ENCODE measurements at regions not wholly inside any gene's neighbourhood (a gene's known extent, or its start where the extent isn't known, plus 50 kb on each side); places are given as distances from the start of the nearest gene placed in this dataset.

GRCh38 chr21:16421965-16422364 is 692.2 kb downstream of the USP25 start:
- no peaks in the 10 kb centered on the region for H3K9me3 ChIP-seq (ENCODE audit: severe bottlenecking)
- DNase-seq: no peak
- no peak overlapping the region for H3K4me3 ChIP-seq (ENCODE audit: low read depth, low read length)
- no peak for TF ChIP-seq CTCF (IDR thresholded peaks at IDR 0.05; ENCODE audit: low read depth, low read length)
- H3K27me3 ChIP-seq (ENCODE audit: insufficient read depth, low read depth, severe bottlenecking): peaks cover 14% of the 10 kb centered on the region
- H3K27ac ChIP-seq: no peak overlapping the region
- H3K36me3 ChIP-seq: no peaks in the 10 kb centered on the region

- Histone ChIP-seq H3K4me3 (ENCODE audit: low read depth, low read length) (no peak overlapping the region), H3K27me3 (ENCODE audit: insufficient read depth, low read depth, severe bottlenecking) (peaks cover 14% of the 10 kb centered on the region), H3K27ac (no peak overlapping the region), H3K9me3 (ENCODE audit: severe bottlenecking) (no peaks in the 10 kb centered on the region), H3K36me3 (no peaks in the 10 kb centered on the region)
- no peak for TF ChIP-seq CTCF (IDR thresholded peaks at IDR 0.05; ENCODE audit: low read depth, low read length)
- no peak for DNase-seq
These were observed 692.9 kb downstream of the USP25 start for GRCh38 chr21:16422702-16423101.

GRCh38 chr21:16423921-16424320 is 694.1 kb downstream of the USP25 start:
- Histone ChIP-seq H3K27ac (no peak overlapping the region), H3K27me3 (ENCODE audit: insufficient read depth, low read depth, severe bottlenecking) (peaks cover 13% of the 10 kb centered on the region), H3K9me3 (ENCODE audit: severe bottlenecking) (no peaks in the 10 kb centered on the region), H3K4me3 (ENCODE audit: low read depth, low read length) (no peak overlapping the region), H3K36me3 (no peaks in the 10 kb centered on the region)
- TF ChIP-seq CTCF (IDR thresholded peaks at IDR 0.05; ENCODE audit: low read depth, low read length): no peak
- no peak for DNase-seq

- Histone ChIP-seq H3K27ac (no peak overlapping the region), H3K4me3 (ENCODE audit: low read depth, low read length) (no peak overlapping the region), H3K36me3 (no peaks in the 10 kb centered on the region), H3K9me3 (ENCODE audit: severe bottlenecking) (no peaks in the 10 kb centered on the region), H3K27me3 (ENCODE audit: insufficient read depth, low read depth, severe bottlenecking) (peaks cover 13% of the 10 kb centered on the region)
- TF ChIP-seq CTCF (IDR thresholded peaks at IDR 0.05; ENCODE audit: low read depth, low read length): no peak
- DNase-seq: no peak
These were observed 694.6 kb downstream of the USP25 start for GRCh38 chr21:16424331-16424751.

GRCh38 chr21:16425376-16425775 is 695.6 kb downstream of the USP25 start:
- Histone ChIP-seq H3K9me3 (ENCODE audit: severe bottlenecking) (no peaks in the 10 kb centered on the region), H3K27me3 (ENCODE audit: insufficient read depth, low read depth, severe bottlenecking) (peaks cover 10% of the 10 kb centered on the region), H3K36me3 (no peaks in the 10 kb centered on the region), H3K4me3 (ENCODE audit: low read depth, low read length) (no peak overlapping the region), H3K27ac (no peak overlapping the region)
- no peak for TF ChIP-seq CTCF (IDR thresholded peaks at IDR 0.05; ENCODE audit: low read depth, low read length)
- DNase-seq: no peak

GRCh38 chr21:16426936-16427335 is 697.2 kb downstream of the USP25 start:
- DNase-seq: no peak
- Histone ChIP-seq H3K9me3 (ENCODE audit: severe bottlenecking) (no peaks in the 10 kb centered on the region), H3K27ac (no peak overlapping the region)

More at GRCh38 chr21:16426936-16427335, 697.2 kb downstream of the USP25 start:
- TF ChIP-seq CTCF (IDR thresholded peaks at IDR 0.05; ENCODE audit: low read depth, low read length): no peak
- Histone ChIP-seq H3K36me3 (no peaks in the 10 kb centered on the region), H3K27me3 (ENCODE audit: insufficient read depth, low read depth, severe bottlenecking) (peaks cover 7% of the 10 kb centered on the region), H3K4me3 (ENCODE audit: low read depth, low read length) (no peak overlapping the region)
